HG03060 (cell line): ENCODE measurements at regions not wholly inside any gene's neighbourhood (a gene's known extent, or its start where the extent isn't known, plus 50 kb on each side); places are given as distances from the start of the nearest gene placed in this dataset.

Source experiments
- ATAC-seq: cut with Tn5 transposase; IDR thresholded peaks from one replicate; pipeline ENCODE4 v1.9.1; 2021; ENCODE audit warnings: low read depth, moderate number of reproducible peaks; ENCODE audit not compliant: unreplicated experiment

GRCh38 chr7:12066521-12066920 lies 144.6 kb upstream of the TMEM106B start:
- no peak for ATAC-seq

- ATAC-seq = peak; percentile 64
Measured at GRCh38 chr7:12067156-12067831, 143.8 kb upstream of the TMEM106B start.

GRCh38 chr7:12069757-12070156 lies 141.3 kb upstream of the TMEM106B start:
- no peak for ATAC-seq

- ATAC-seq = no peak
Measured at GRCh38 chr7:12074889-12075288, 136.2 kb upstream of the TMEM106B start.

GRCh38 chr7:12080006-12080405 lies 131.1 kb upstream of the TMEM106B start:
- no peak for ATAC-seq

GRCh38 chr7:12085516-12085915 lies 125.6 kb upstream of the TMEM106B start:
- no peak for ATAC-seq

GRCh38 chr7:12089951-12090756 lies 120.9 kb upstream of the TMEM106B start:
- ATAC-seq = no peak

GRCh38 chr7:12090757-12091221 lies 120.3 kb upstream of the TMEM106B start:
- no peak for ATAC-seq

GRCh38 chr7:12091231-12091630 lies 119.9 kb upstream of the TMEM106B start:
- no peak for ATAC-seq

GRCh38 chr7:12092499-12093130 lies 118.5 kb upstream of the TMEM106B start:
- ATAC-seq = no peak

- ATAC-seq = no peak
Measured at GRCh38 chr7:12093365-12093764, 117.7 kb upstream of the TMEM106B start.

- ATAC-seq = no peak
Measured at GRCh38 chr7:12094365-12094921, 116.7 kb upstream of the TMEM106B start.

GRCh38 chr7:12102126-12102525 lies 109.0 kb upstream of the TMEM106B start:
- no peak for ATAC-seq

- no peak for ATAC-seq
Measured at GRCh38 chr7:12102527-12102926, 108.6 kb upstream of the TMEM106B start.

- no peak for ATAC-seq
Measured at GRCh38 chr7:12103948-12104347, 107.1 kb upstream of the TMEM106B start.

- ATAC-seq = no peak
Measured at GRCh38 chr7:12107381-12107780, 103.7 kb upstream of the TMEM106B start.

- ATAC-seq = no peak
Measured at GRCh38 chr7:12107841-12108254, 103.2 kb upstream of the TMEM106B start.

- no peak for ATAC-seq
Measured at GRCh38 chr7:12110425-12110824, 100.7 kb upstream of the TMEM106B start.

GRCh38 chr7:12111422-12112405 lies 99.4 kb upstream of the TMEM106B start:
- ATAC-seq = no peak

GRCh38 chr7:12117170-12117569 lies 93.9 kb upstream of the TMEM106B start:
- ATAC-seq = no peak
